Middle frontal gyrus (tissue), 1 donor: ENCODE measurements at regions not wholly inside any gene's neighbourhood (a gene's known extent, or its start where the extent isn't known, plus 50 kb on each side); places are given as distances from the start of the nearest gene placed in this dataset.
A peak's percentile ranks its signal among the peaks of the same experiment; 100 is the strongest.

Source experiments
- DNase-seq: peaks from one replicate; pipeline ENCODE4 v3.0.0-alpha.2; 2015; ENCODE audit warnings: low spot score; ENCODE audit errors: extremely low spot score

DNA sequence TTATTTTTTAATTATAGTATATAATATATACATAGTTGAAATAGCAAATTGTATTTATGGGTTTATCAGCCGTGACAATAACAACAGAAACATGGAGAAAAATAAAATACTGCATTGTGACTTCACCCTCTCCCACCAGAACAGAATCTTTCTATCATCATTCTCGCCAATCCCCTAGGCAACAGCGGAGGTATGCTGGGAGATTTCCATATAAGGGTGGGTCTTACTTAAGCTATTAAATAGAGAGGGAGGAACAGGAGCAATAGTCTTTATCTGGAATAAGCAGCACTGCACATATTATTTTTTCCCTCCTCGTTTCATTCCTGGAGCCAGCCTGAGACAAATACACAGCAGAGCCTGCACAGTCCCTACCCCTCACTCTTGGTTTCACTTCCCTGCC is 1214.9 kb downstream of the XPNPEP1 start:
- DNase-seq, result no peak

GRCh38 chr10:108696792-108697477 is 1226.4 kb downstream of the XPNPEP1 start:
- DNase-seq, result no peak

GRCh38 chr10:108691126-108691525 is 1232.2 kb downstream of the XPNPEP1 start:
- DNase-seq, result no peak

GRCh38 chr10:108690530-108690929 is 1232.8 kb downstream of the XPNPEP1 start:
- no peak for DNase-seq

DNA sequence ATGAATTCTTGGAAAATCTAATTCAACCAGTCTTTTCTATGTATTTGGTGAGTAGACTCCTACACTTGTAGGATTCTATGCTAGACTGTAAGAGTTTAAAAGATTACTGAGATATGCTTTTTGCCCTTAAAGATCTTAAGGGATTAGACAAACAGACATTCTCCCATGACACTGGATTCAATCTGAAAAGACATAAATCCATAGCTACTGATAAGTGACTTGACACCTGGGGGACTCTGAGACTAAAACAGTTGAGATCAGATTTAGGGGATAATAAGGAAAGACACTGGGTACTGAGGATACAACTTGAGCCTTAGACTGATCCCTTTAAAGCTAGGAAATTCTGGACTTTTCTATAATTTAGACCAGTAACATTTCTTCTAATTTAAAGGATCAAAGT is 1233.4 kb downstream of the XPNPEP1 start:
- DNase-seq, result no peak

GRCh38 chr10:108688314-108688713 is 1235.0 kb downstream of the XPNPEP1 start:
- no peak for DNase-seq

DNA sequence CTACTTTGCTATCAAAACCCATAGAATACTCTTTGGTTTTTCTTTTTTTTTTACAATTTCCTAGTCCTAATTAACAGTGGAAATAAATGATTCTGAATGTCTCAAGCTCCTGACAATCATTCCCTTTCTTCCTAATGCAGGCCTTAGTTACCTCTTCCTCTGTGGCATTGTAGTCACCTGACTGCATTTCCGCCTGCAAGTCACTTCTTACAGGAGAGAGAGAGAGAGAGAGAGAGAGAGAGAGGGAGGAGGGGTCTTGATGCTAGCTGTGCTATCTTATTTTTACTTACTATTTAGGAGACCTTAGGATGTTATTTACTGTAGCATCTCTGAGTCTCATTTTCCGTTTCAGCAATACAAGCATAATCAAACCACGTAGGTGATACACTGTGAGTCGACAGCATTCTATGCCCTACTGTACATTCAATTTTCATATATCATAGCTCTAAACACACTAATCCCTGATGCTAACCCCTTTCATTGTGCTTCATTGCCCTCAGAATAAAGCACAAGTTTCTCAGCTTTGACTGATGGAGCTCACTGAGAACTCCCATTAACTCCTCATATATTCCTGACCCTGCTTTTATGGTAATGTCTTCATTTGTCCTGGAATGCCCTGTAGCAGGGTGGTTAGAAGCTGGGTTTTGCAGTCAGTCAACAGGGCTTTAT is 1237.3 kb downstream of the XPNPEP1 start:
- DNase-seq, result no peak

DNA sequence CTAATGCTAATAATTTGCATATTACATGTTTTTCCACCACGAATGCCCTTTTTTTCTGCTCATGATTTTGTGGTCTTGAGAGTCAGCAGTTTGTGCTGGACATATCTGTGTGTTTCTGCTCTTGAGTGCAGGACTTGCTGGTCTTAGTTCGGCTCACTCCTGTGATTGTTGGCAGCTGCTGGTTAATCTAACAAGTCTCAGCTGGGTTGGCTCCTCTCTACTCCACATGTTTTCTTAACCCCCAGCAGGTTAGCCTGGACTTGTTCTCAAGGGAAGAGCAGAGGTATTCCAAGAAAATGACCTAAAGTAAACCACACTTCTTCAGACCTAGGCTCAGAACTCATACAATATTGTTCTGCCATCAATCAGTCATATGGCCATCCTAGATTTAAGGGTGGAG is 1238.9 kb downstream of the XPNPEP1 start:
- no peak for DNase-seq

DNA sequence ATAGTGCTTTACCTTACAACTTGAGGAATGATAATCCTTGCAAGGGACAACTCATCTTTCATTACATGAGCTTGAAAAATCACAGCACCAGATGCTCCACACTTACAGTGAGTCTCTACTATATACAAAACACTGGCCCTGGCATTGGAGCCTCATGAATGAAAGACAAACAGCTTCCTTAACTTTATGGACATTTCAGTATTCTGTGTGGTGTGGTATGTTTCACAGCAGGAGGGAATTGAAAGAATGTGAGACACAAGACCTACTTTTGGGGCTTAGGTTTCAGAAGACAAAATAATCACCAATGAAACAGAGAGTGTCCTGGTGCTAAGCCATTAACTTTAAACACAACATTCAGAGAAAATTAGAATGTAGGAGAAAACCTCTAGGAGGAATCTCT is 1249.6 kb downstream of the XPNPEP1 start:
- no peak for DNase-seq

DNA sequence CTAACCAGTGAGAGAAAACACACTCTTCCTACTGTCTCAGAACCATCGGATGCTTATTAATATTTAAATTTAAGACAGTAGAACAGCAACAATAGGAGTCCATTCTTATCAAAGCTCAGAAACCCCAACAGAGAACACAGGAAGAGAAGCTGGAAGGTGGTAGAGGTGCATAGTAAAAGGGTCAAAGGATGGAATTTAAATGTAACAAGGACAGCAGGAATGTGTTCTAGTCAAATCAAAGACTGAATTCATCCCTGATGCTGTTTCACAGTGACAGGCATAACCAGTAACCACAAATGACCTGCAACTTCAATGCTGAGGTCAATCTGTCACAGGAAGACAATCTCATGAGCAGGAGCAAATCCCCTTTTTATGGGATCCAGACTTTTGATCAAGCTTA is 1259.7 kb downstream of the XPNPEP1 start:
- DNase-seq, result no peak

- DNase-seq, result no peak
Measured at GRCh38 chr10:108662975-108663374, 1260.3 kb downstream of the XPNPEP1 start.

- DNase-seq, result no peak
Measured at GRCh38 chr10:108655057-108655456, 1268.3 kb downstream of the XPNPEP1 start.

GRCh38 chr10:108653531-108653930 is 1269.8 kb downstream of the XPNPEP1 start:
- DNase-seq, result no peak

DNA sequence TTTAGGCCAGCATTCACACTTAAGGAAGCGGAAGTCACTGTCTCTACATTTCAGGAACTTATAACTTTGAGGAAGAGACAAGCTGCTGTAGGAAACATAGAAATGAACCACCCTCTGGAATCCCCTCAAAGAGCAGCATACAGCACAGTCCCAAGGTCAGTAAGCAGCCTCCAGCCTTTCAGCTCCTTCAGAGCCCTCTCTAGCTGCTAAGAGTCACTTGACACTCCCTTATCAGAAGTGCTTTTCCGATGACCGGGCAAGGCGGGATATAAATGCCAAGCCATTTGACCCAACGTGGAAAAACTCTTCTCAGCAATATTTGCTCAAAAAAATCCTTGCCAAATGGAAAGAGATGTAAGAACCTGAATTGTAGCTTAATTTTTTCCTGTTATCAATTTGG is 1284.3 kb downstream of the XPNPEP1 start:
- no peak for DNase-seq

DNA sequence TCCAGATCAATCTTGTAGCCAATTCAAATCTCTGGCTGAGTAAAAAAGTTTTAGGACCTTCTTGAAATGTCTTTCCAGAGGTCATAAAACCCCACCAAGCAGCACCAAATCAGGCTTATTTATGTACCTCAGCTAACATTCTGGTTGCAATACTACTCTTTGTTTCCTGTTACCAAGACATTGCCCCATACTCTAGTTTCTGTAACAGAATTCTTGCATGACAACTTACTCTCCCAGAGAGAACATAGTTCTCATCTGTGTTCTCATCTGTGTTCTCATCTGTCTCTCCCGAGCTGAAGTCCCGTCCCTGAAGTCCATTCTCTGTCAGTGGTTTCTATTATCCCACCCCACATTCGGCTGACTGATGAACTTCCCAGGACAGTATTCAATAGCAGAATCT is 1285.1 kb downstream of the XPNPEP1 start:
- DNase-seq, result no peak

DNA sequence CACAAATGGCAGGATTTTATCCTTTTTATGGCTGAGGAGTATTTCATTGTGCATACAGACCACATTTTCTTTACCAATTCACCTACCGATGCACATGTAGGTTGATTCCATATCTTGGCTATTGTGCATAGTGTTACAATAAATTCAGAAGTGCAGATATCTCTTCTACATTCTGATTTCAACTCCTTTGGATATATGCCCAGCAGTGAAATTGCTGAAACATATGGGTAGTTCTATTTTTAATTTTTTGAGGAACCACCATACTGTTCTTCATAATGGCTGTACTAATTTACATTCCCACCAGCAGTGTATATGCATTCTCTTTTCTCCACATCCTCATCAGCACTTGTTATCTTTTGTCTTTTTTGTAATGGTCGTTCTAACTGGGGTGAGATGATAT is 1290.3 kb downstream of the XPNPEP1 start:
- DNase-seq, result peak; percentile 8

GRCh38 chr10:108632144-108632543 is 1291.2 kb downstream of the XPNPEP1 start:
- no peak for DNase-seq

- no peak for DNase-seq
Measured at GRCh38 chr10:108631332-108631731, 1292.0 kb downstream of the XPNPEP1 start.

GRCh38 chr10:108629834-108630233 is 1293.5 kb downstream of the XPNPEP1 start:
- no peak for DNase-seq

- DNase-seq, result no peak
Measured at GRCh38 chr10:108624052-108624451, 1299.3 kb downstream of the XPNPEP1 start.

DNA sequence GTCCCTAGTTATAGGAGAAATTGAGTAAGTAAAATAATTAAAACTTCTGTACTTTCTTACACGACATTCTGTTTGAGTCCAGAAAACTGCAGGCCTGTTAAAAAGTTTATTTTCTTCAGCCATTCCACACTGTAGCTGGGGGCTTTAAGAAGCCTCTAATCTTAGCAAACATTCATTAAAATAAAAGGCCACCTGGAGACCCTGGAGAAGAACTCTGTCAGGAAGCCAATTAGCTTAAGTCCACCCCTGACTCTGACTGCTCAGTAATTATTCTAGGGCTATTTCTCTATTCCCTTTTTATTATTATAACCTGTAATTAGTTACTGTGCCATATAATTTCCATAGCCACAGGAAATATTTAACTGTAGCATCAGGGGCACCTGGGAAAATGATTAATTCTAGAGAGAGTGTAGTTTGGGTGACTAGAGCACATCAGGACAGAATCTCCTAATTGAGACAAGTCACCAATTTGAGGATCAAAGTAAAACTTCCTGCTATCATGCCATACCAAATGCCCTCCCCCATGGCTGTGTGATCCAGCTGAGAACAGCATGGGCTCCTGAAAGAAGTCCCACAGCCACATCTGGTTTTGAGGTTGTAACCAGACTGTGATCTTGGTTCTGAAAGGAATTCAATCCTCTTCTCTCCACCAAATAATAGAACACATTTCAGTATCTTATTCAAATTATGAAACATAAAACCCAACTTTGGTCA is 1302.3 kb downstream of the XPNPEP1 start:
- DNase-seq, result no peak

GRCh38 chr10:108616559-108617285 is 1306.6 kb downstream of the XPNPEP1 start:
- DNase-seq, result no peak
